Colonic mucosa (tissue), 4 donors: ENCODE measurements at regions not wholly inside any gene's neighbourhood (a gene's known extent, or its start where the extent isn't known, plus 50 kb on each side); places are given as distances from the start of the nearest gene placed in this dataset.

Experiments
- DNase-seq: peaks from one replicate; pipeline ENCODE4 v3.0.0-alpha.2; 2020
- H3K27ac ChIP-seq: fragments of 200-600 bp; one replicate; pipeline ENCODE4 v1.8.0; 2021
- H3K27me3 ChIP-seq: fragments of 200-600 bp; one replicate; pipeline ENCODE4 v1.8.0; 2021
- H3K36me3 ChIP-seq: fragments of 200-600 bp; one replicate; pipeline ENCODE4 v1.8.0; 2021
- H3K4me1 ChIP-seq: fragments of 200-600 bp; one replicate; pipeline ENCODE4 v1.8.0; 2021; ENCODE audit warnings: mild to moderate bottlenecking
- H3K4me3 ChIP-seq: fragments of 200-600 bp; one replicate; pipeline ENCODE4 v1.8.0; 2021
- H3K9ac ChIP-seq, 2 donors: one replicate each; pipeline ENCODE4 v1.7.0; 2013; ENCODE audit warnings: control low read depth in 2 of 2, low read depth in 2 of 2, low read length in 2 of 2
- H3K9me3 ChIP-seq: fragments of 200-600 bp; one replicate; pipeline ENCODE4 v1.8.0; 2021
- intact Hi-C: fragments of 100-400 bp; cut with DNase I; formaldehyde crosslinking; loops from one replicate; pipeline ENCODE4 v1.14.1; 2022
- TF ChIP-seq, protein P1 (sequence below): fragments of 200-600 bp; IDR thresholded peaks from one replicate; pipeline ENCODE4 v1.8.0; 2022; ENCODE audit warnings: antibody characterized with exemption, mild to moderate bottlenecking
- donor health status: healthy.
- donor health status: DM: no; HTN: no; CAD: no.
- donor health status: DM: no; HTN: no; CAD: no.

DNA sequence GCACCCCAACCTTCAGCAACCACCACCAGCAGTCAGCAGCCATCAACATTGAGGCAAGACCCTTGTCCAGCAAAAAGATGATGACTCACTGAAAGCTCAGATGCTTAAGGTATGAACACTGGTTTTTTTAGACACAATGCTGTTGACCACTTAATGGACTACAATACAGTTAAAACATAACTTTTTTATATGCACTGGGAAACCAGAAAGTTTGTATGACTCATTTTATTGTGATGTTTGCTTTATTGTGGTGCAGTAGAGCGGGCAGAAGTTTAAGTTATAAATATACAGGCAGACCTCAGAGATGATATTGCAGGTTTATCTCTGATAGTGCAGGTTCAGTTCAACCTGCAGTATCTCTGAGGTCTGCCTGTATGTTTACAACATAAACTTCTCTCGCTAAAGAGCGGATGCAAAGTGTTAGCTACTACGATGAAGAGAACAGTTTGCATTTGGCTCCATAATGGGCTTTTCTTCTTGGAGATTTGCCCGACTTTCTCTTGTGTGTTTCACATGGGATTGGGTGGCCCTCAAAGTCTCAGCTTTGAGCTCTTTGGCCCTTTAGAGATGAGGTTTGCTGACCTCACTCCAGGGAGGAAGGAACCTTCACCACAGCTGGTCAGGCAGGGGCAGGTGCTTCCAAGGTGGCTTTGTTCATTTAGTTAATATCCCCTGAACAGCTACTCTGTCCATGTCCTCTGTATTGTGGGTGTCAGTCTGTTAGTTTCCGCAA is 84.4 kb upstream of the SHH start:
- Histone ChIP-seq H3K4me3 (no peak overlapping the region), H3K9me3 (no peaks in the 10 kb centered on the region), H3K4me1 (no peaks in the 10 kb centered on the region), H3K27me3 (no peaks in the 10 kb centered on the region), H3K27ac (no peak overlapping the region), H3K9ac (no peak overlapping the region), H3K36me3 (no peaks in the 10 kb centered on the region)
- DNase-seq: no peak
- TF ChIP-seq, protein P1, sequence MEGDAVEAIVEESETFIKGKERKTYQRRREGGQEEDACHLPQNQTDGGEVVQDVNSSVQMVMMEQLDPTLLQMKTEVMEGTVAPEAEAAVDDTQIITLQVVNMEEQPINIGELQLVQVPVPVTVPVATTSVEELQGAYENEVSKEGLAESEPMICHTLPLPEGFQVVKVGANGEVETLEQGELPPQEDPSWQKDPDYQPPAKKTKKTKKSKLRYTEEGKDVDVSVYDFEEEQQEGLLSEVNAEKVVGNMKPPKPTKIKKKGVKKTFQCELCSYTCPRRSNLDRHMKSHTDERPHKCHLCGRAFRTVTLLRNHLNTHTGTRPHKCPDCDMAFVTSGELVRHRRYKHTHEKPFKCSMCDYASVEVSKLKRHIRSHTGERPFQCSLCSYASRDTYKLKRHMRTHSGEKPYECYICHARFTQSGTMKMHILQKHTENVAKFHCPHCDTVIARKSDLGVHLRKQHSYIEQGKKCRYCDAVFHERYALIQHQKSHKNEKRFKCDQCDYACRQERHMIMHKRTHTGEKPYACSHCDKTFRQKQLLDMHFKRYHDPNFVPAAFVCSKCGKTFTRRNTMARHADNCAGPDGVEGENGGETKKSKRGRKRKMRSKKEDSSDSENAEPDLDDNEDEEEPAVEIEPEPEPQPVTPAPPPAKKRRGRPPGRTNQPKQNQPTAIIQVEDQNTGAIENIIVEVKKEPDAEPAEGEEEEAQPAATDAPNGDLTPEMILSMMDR: no peak
- intact Hi-C loops: no loop called here

DNA sequence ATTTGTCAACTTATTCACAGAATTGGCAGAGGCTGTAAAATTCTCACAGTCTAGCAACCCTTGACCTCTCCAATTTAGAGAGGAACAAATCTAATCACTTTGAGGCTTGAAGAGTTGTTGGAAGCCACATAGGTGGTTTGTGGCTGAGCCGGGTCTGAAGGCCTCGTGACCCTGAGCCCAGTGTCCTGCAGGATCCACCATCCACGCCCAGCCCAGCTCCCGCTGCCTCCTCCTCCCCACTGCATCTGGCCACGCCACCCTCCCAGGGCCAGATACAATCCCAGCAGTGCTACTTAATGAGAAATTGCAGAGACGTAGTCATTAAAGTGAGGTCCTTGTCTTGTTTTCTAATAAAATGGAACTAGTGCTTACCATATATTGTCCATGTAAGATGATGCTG is 81.4 kb upstream of the SHH start:
- Histone ChIP-seq H3K27me3 (no peaks in the 10 kb centered on the region), H3K4me1 (peaks cover 4% of the 10 kb centered on the region), H3K9ac (no peak overlapping the region), H3K27ac (no peak overlapping the region), H3K4me3 (no peak overlapping the region), H3K9me3 (no peaks in the 10 kb centered on the region), H3K36me3 (no peaks in the 10 kb centered on the region)
- TF ChIP-seq, protein P1: no peak
- intact Hi-C loops: no loop called here
- no peak for DNase-seq

DNA sequence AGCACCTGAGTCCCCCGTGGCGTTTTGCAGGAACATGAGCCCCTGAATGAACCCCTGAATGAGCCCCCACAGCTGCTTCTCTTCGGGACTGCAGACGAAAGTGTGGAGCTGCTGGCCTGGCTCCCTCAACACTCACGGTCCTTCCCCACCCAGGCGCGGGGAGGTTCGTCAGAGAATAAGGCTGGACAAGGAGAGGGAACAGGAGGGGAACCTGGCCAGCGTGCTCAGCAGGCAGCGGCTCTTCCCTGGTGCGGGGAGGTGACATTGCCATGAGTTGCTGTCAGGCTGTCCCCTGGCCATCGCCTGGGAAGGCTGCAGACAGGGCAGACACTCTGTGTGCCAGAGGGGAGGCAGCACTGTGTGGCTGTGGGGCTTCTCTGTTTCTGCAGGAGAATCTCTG is 80.9 kb upstream of the SHH start:
- no peaks in the 10 kb centered on the region for H3K27me3 ChIP-seq
- no peak overlapping the region for H3K4me3 ChIP-seq
- TF ChIP-seq, protein P1: no peak
- H3K9ac ChIP-seq: no peak overlapping the region
- H3K27ac ChIP-seq: no peak overlapping the region
- H3K4me1 ChIP-seq: peaks cover 4% of the 10 kb centered on the region
- intact Hi-C loops: no loop called here
- H3K9me3 ChIP-seq: no peaks in the 10 kb centered on the region
- no peaks in the 10 kb centered on the region for H3K36me3 ChIP-seq
- no peak for DNase-seq

- Histone ChIP-seq H3K9ac (no peak overlapping the region), H3K36me3 (no peaks in the 10 kb centered on the region), H3K9me3 (no peaks in the 10 kb centered on the region), H3K27ac (peak overlapping the region; percentile 12), H3K27me3 (no peaks in the 10 kb centered on the region), H3K4me1 (peaks cover 4% of the 10 kb centered on the region), H3K4me3 (no peak overlapping the region)
- peak; percentile 80 for DNase-seq
- intact Hi-C loops: no loop called here
- TF ChIP-seq, protein P1: no peak
Measured at GRCh38 chr7:155889636-155890511, 77.6 kb upstream of the SHH start.

GRCh38 chr7:155887174-155887525 is 74.9 kb upstream of the SHH start:
- TF ChIP-seq, protein P1: no peak
- Histone ChIP-seq H3K9me3 (no peaks in the 10 kb centered on the region), H3K27me3 (no peaks in the 10 kb centered on the region)

More at GRCh38 chr7:155887174-155887525, 74.9 kb upstream of the SHH start:
- Histone ChIP-seq H3K9ac (no peak overlapping the region), H3K4me3 (no peak overlapping the region), H3K4me1 (peaks cover 4% of the 10 kb centered on the region), H3K36me3 (no peaks in the 10 kb centered on the region), H3K27ac (no peak overlapping the region)
- no peak for DNase-seq
- intact Hi-C loops: no loop called here
